SW480 (cell line): ENCODE measurements at regions not wholly inside any gene's neighbourhood (a gene's known extent, or its start where the extent isn't known, plus 50 kb on each side); places are given as distances from the start of the nearest gene placed in this dataset.

Experiments
- DNase-seq: peaks from one replicate; pipeline ENCODE4 v3.0.0-alpha.2; 2016; ENCODE audit warnings: low spot score

DNA sequence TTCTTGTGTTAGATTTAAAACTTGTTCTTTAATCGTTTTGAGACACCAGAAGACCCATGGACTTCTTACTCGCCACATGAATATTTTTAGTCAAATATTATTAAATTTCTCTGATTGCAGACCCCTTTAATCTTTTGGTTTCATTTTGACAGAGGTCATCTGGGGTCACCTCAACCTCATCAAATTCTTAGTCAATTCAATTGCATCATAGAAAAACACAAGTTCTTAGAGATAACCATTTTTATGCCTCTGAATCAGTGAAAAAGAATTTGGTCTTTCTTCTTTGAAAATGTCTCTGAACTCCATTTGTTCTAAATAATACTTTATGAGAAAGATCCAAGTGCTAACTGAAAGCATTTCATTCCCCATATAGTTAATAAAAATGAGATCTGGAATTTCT, 55.2 kb upstream of the CBLN4 start:
- DNase-seq, result no peak

- no peak for DNase-seq
Measured at GRCh38 chr20:56069016-56069415, 63.7 kb upstream of the CBLN4 start.

GRCh38 chr20:56072165-56072564, 66.8 kb upstream of the CBLN4 start:
- no peak for DNase-seq

- DNase-seq, result no peak
Measured at GRCh38 chr20:56088375-56088774, 83.1 kb upstream of the CBLN4 start.

- DNase-seq, result peak; percentile 75
Measured at GRCh38 chr20:56091628-56092234, 86.4 kb upstream of the CBLN4 start.

GRCh38 chr20:56094228-56094627, 88.9 kb upstream of the CBLN4 start:
- no peak for DNase-seq

DNA sequence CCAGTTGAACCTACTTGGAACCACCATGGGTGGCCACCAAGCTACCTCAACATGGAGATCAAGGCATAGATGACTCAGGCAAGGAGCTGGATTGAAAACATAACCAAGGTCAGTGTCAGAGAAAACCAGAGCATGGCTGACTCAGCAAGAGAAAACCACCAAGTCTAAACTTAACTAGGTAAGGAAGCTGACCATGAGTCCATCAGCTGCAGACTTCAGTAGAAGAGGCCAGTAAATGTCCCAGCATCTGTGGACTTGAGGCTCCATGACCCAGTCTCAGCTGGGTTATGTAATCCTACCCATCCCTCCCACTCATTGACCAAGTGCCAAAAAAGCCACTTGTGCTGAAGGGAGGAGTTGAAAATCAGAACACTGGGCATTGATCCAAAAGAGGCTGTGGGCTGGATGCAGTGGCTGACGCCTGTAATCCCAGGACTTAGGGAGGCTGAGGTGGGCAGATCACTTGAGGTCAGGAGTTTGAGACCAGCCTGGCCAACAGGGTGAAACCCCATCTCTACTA, 93.7 kb upstream of the CBLN4 start:
- DNase-seq, result no peak

DNA sequence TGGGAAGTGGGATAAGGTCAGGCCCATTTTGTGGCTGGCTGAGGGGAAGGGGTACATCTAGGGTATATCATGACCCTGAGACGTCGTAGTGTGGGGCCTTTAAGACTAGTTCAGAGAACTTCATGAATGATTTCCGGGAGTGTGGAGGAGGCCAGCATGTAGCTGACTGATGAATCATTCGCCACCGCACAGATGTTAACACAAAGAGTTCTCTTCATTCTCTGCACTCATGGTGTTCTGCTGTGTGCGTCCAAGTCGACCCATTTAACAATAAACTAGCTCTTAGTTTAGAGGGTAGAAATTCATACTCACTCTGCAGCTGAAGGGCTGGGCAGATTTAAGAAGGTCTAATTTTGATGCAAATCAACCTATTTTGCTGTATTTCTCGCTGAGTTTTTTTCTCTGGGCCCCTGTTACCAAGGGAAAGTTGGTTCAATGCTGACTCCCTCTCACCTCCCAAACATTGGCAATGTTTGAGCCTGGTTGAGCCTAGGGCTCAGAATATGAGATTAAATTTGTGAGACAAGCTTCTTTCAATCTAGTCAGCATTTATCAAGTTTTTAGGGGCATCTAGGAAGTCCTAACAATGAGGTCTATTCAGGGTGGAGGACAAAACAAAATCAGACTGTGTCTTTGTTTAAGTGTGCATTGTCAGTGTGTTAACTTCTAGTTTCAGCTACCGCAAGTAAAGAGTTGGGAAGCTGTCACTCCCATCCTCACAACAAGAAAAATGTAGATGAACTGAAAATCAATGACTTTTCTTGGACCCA, 106.8 kb upstream of the CBLN4 start:
- no peak for DNase-seq

DNA sequence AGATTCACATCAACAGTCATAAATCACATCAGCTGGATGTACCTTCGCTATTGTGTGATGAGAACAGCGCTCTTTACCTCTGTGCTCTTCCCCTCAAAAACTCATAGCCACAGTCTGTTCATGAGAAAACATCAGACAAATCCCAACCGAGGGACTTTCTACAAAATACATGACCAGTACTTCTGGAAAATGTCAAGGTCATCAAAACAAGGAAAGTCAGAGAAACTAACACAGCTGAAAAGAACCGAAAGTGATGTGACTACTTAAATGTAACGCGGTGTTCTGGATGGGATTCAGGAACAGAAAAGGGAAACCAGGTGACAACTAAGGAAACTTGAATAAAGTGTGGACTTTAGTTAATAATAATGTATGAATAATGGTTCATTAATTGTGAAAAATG, 112.0 kb upstream of the CBLN4 start:
- DNase-seq, result no peak

DNA sequence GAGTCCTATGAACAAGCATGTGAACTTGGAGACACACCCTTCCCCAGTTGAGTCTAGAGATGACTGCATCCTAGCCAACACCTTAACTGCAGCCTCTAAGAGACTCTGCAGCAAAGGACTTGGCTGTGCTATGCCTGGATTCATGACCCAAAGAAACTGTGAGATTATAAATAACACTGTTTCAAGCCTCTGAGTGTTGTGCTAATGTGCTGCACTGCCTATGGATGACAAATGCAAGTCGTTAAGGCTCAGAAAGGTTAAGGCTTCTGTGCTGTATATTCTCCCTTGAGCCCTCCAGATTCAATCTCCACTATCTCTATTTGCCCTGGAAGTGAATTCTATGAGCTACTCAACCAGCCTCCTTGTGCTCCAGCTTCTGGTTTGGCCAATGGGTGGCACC, 116.5 kb upstream of the CBLN4 start:
- DNase-seq, result no peak

DNA sequence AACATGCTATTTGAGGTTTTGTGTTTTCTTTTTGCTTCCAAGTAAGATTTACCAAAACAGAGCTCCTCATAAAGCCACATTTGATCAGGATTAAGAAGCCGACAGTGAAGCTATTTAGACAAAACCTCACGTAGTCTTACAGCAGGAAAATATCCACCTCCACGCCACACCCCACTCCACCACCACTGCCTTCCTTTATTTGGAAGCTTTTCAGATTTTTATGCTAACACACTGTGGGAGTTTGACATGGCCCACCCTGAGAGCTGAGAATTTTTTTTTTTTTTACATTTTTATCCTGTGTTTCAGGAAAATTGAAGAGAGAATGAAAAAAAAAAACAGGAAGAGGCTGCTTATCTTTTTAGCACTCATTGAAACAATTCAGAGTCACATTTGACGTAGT, 104.8 kb upstream of the MC3R start:
- no peak for DNase-seq

DNA sequence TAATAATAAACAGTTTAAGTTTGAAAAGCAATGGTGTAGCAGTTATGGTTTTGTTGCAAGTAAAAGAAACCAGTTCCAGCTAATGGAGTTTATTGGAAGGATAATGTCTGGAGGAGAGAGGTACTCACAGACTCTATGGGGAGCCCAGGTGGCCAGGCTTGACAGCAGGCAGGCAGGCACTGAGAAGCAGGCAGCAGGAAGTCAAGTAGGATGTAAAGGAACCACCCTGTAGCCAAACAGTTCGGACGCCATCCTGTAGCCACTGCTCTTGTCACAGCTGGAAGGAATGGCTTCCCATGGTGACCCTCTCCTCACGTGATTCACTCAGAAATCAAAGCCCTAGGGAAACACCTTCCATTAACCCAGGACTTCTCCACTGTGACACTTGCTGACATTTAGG, 96.7 kb upstream of the MC3R start:
- no peak for DNase-seq

DNA sequence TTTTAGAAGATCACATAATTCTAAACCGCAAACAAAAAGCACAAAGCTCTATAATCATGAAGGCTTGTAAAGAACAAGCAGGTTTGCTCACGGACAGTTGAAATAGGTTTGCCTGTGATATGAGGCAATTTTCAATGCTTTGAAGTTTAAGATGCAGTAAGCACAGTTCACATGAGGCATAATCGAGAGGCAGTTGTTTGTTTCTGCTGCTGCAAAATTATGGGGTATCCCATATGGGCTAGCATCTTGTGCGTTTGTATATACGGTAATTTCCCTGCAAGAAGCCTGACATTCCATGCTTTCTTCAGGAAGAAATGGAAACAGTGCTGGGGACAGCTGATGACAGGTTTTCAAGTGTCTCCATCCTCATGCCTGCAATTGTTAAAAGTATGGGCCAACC, 94.6 kb upstream of the MC3R start:
- DNase-seq, result no peak

DNA sequence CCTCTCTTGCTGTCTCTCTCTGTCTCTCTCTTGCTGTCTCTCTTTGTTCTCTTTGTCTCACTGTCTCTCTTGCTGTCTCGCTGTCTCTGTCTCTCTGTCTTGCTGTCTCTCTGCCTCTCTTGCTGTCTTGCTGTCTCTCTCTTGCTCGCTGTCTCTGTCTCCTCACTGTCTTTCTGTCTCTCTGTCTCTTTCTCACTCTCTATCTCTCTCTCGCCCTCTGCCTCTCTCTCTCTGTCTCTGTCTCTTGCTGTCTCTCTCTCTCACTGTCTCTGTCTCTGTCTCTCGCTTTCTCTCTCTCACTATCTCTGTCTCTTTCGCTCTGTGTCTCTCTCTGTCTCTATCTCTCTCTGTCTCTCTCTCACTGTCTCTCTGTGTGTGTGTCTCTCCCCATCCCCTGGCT, 92.9 kb upstream of the MC3R start:
- DNase-seq, result no peak

DNA sequence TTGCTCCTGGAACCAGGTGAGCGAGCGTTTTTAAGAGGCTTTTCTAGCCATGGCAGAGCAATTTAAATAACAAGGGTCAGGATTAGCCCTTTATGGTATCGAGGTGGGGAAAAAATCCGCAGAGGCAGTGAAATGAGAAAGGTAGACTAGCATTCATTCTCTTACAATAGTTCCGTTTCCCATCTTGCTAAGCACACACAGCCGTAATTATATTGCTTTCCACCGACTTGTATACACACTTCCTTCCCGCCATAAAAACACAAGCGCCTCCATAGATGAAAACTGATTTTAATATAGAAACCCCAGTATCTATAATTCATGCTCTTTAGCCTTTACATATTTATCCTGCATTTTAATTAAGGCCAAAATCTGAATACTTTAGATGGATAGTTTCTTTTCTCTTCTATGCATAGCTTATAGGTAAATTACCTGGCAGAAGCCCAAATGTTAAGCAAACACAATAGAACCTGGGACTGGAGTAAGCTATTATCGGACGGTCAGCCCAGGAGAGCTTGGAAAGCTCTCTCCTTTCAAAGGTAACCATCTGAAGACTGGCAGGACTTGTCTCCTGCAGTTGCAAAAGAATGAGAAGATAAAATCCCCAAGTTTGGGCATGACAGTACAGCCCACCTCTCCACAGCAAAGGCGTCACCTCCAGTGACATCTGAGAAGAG, 90.9 kb upstream of the MC3R start:
- no peak for DNase-seq

GRCh38 chr20:56158489-56158888, 90.0 kb upstream of the MC3R start:
- no peak for DNase-seq

- DNase-seq, result no peak
Measured at GRCh38 chr20:56160956-56161355, 87.6 kb upstream of the MC3R start.

DNA sequence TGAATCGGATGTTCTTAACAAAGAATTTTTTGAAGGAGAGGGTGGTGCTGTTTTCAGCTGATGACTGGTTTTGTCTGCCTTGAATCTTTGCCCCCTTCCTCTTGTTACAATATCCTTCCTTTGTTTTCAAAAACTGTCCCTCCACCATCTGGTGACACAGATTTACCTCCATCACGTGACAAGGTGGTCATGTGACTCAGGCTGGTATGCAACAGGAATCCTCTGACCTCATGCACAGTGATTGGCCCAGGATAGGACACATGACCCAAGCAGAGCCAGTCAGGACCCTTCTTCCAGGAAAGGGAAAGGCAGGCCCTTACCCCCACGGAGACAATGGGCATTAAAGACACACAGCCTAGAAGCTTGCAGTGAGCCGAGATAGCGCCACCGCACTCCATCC, 84.7 kb upstream of the MC3R start:
- DNase-seq, result peak; percentile 49

- peak; percentile 25 for DNase-seq
Measured at GRCh38 chr20:56166781-56167465, 81.6 kb upstream of the MC3R start.

DNA sequence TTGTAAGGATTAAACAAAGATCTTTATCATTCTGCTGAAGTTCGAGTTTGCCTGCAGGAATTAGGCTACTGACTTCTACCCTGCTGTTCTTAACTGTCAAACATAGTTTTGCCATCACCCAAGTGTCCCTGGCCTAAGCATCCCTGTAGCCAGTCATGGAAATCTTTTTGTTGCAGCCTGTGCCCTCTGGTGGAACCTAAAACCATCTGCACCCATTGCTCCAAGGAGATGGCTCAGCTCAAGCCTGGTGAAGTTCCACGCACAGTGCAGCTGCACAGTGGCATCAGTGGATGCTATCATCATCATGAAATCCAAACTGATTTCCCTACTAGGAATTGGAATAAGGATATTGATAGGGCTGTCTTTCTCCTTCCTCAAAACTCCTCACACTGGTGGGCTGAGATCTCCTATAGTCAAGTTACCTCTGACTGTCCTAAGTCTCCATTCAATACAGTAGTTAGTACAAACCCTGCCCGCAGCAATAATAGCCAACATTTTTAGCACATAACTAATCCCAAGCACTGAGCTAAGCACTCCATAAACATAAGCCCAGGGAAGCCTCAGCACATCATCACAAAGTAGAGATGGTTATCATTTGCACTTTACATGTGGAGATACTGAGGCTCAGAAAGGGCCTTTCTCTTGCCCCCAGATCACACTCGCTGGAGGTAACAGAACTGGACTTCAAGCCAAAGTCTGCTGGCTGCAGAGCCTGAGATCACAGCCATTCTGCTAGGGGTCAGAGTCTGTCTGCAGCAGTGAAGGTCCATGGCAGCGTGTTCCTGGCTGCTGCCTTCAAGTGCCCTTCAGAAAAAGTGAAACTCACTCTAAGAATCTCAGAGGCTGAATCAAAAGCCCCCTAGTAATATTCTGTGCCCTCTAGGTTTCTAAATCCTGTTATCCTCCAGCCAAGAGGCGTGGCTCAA, 77.2 kb upstream of the MC3R start:
- DNase-seq, result peak; percentile 62

- no peak for DNase-seq
Measured at GRCh38 chr20:56173438-56173837, 75.1 kb upstream of the MC3R start.

- no peak for DNase-seq
Measured at GRCh38 chr20:56174416-56174815, 74.1 kb upstream of the MC3R start.
